ENCODE measurements at regions not wholly inside any gene's neighbourhood (a gene's known extent, or its start where the extent isn't known, plus 50 kb on each side); places are given as distances from the start of the nearest gene placed in this dataset.

GRCh38 chr10:90458571-90458970 lies 399.3 kb downstream of the HTR7 start:
- DNase-seq (ENCODE audit: low read depth in 2 of 2): no peak

DNA sequence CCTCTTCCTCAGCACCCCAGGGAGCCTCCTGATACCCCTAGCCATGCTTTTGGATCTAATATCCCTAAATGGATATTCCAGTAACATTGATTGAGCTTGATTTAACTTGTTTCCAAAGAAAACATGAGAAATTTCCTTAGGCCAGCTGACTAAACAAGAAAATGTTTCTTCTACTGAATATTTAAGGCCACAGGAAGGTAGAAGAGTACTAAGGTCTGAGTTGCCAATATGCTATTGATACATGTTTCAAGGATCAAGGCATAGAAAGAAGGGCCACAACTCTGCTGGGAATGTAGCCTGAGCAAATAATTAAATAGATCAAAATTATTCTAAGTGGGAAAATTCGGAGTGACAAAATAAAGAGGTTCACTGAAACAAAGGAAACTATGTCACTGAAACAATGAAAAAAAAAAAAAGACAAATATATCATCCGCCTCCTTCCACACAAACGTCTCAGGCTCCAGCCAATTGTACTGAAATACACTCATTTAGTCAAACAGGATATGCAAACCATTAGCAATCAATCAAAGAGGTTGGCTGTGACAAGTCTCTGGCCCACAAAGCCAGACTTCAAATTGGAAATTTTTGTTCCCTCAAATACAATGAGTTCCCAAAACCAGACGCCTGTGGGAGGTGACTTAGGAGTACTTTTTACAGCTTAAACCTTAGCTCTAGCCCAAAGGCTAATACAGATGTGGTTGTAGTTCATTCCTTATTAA lies 396.2 kb downstream of the HTR7 start:
- peak in 1 of 2 donors; percentile 14 for DNase-seq (ENCODE audit: low read depth in 2 of 2)

- no peak for DNase-seq (ENCODE audit: low read depth in 2 of 2)
These were observed 394.9 kb downstream of the HTR7 start for GRCh38 chr10:90462749-90463470.

DNA sequence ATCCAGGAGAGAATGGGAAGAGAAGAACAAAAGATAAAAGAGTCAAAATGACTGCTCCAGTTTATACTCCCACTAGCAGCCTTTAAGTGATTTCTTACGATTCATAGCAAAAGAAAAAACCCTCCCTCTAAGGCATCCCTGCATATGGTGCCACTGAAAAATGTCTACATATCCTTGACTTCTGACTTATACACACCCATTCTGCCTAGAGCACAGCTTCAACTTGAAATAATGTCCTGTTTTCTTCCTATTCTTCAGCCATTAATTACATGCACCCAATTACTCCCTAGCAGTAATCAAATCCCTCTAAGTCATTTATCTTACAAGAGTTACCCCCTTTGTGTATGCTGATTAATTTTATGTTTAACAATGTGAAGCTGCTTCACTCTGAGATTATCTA lies 393.5 kb downstream of the HTR7 start:
- no peak for DNase-seq (ENCODE audit: low read depth in 2 of 2)

DNA sequence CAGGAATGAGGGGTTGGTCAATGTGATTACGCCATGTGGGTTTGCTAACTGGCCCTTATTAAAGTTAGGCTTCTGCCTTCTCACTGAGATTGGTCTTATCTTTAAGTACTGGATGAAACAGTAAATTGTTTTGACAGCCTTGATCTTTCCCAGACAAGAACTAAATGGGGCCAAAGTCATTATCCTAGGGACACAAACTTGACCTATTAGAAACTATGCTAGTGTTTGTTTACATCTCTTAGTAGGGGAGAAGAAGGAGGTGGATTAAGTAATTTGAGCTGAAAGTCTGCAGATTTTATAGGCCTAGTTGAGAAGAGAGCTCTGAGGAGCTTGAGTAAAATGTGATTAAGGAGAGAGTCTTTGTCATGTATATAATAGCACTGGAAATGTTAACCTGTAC lies 386.9 kb downstream of the HTR7 start:
- DNase-seq (ENCODE audit: low read depth in 2 of 2): no peak

DNA sequence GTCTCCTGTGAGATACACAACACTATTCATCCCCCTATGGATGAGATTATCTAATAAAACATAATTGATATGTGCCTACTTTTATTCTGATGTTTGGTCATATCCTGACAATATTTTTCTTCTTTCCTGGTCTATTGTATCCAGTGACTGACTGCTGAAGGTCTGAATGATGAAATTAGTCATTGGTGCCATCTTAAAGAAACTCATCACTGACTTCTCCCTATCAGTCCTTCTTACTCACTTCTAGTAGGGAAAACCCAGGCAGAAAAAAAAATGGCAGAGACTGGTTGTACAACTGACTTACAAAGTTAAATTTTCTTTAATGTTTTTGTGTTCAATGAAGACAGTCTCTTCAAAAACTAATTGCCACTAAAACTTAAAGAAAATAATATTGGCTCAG lies 377.4 kb downstream of the HTR7 start:
- no peak for DNase-seq (ENCODE audit: low read depth in 2 of 2)

GRCh38 chr10:90481326-90481923 lies 376.4 kb downstream of the HTR7 start:
- DNase-seq (ENCODE audit: low read depth in 2 of 2): no peak

GRCh38 chr10:90484518-90484917 lies 373.3 kb downstream of the HTR7 start:
- no peak for DNase-seq (ENCODE audit: low read depth in 2 of 2)

DNA sequence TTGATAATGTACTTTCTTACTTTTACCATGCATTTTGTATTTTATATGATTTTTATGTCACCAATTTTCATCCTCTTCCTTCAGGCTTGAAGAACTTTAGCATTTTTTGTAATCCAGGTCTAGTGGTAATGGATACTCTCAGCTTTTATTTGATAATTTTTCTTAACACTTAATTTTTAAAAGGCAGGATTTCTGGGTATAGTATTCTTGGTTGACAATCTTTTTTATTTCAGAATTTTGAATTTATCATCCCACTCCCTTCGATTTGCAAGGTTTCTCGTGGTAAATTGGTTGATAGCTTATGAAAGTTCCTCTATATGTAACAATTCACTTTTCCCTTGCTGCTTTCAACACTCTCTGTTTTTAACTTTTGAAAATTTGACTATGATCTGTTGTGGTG lies 363.7 kb downstream of the HTR7 start:
- no peak for DNase-seq (ENCODE audit: low read depth in 2 of 2)

DNA sequence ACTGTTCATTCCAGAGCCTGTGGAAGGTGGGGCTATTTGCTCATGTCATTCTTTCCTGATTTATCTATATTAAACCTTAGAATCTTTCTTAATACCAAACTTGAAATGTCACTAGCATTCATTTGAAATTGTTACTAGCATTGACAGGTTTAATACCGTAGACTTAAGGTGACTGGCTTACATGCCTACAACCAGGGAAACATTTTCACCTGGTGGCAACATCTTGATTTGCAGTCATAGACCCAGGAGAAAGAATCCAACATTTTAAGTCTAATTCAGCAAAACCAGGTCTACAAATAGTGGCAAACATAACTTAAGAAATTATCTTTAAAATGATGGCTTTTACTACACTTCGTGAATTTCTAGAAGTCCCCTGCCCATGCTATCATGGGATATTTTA lies 353.7 kb downstream of the HTR7 start:
- no peak for DNase-seq (ENCODE audit: low read depth in 2 of 2)

- DNase-seq (ENCODE audit: low read depth in 2 of 2): no peak
These were observed 331.1 kb downstream of the HTR7 start for GRCh38 chr10:90526721-90527120.

- DNase-seq (ENCODE audit: low read depth in 2 of 2): peak in 1 of 2 donors; percentile 15
These were observed 327.3 kb downstream of the HTR7 start for GRCh38 chr10:90530521-90530920.

DNA sequence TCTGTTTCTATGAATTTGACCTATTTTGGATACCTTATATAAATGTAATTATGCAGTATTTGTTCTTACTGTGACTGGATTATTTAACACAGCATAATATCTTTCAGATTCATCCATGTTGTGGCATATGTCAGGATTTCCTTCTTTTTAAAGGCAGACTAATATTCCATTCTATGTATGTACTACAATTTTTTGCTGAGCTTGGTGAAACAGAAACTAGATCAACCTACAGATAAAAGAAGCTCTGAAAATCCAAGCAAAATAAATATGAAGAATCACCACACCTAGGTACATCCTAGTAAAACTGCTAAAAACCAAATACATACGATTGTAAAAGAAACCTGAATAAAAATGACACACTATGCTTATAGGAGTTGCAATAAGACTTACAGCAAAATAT lies 300.5 kb downstream of the HTR7 start:
- DNase-seq (ENCODE audit: low read depth in 2 of 2): no peak

DNA sequence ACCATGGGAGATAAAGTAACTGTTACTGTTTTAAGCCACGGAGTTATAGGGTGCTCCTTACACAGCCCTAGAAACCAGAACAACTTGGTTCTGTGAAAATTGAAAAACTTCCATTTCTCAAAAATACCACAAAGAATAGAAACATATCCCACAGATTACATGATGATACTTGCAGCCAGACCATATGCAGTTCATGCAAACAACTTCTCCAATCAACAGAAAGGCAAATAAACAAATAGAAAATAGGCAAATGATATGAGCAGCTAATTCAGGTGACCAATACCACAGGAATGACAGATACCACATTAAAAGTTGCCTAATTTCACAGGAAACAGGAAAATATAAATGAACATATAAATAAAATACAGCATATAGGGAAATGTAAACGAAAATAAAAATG lies 297.5 kb downstream of the HTR7 start:
- no peak for DNase-seq (ENCODE audit: low read depth in 2 of 2)

GRCh38 chr10:90561666-90562065 lies 296.2 kb downstream of the HTR7 start:
- DNase-seq (ENCODE audit: low read depth in 2 of 2): no peak

GRCh38 chr10:90571481-90572258 lies 286.2 kb downstream of the HTR7 start:
- DNase-seq (ENCODE audit: low read depth in 2 of 2): no peak

DNA sequence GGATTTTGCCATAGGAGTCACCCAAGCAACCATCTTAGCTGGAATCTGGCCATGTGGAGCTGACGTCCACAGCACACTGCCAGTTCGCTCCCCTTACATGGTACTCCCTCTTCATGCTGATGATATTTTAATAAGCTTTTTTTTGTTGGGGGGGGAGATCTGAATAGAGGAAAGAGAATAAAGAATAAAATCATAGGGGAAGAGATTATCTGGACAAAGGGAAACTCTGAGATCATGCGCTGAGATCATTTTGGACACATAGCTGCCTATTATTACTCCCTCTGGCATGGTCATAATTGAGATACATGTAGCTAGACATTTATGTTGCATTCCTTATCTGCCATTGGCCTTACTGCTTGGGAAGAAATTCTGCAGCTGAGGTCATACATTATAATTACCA lies 282.7 kb downstream of the HTR7 start:
- DNase-seq (ENCODE audit: low read depth in 2 of 2): no peak

DNA sequence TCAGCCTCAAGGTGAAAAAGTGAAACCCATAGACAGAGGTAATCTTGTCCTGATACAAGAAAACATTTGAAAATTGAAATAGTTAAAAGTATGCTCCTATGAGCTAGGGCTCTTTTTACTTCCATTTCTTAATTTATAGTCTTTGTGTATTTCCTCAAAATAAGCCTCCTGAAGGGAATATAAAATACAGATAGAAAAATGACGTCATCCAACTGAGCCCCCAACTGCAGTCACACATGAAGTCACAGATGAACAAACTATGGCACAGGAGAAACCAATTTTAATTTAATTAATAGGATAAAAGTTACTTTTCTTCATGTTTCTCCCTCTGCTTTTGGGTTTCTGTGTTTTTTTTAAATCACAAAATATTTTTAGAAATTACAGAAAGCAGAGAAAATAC lies 280.3 kb downstream of the HTR7 start:
- no peak for DNase-seq (ENCODE audit: low read depth in 2 of 2)

DNA sequence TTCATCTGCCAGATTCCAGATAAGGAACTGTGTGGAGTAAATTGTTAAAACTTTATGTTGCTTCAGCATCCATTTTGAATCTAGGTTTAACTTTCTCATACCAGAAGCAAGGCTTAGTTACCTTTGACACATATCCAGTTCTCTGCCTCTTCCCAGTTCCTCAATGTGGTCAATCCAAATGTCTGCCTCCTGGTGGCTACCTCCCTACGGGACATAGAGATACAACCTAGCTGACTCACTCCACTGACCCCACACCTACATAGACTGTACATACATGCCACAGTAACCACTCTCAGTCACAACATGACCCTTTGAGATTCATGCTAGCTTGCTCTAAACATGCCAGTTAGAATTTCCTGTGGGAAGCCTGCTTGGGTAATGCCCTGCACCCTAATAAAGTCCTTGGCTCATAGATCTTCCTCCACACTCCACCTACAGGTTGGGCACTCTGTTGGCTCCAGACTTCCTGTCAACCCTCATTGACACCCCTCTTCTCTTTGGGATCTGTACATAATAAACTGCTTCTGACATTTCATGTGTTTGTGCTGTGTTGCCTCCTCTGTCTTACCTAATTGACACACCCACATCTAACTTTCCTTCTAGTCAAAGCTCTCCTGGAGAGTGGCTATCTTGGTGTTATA lies 278.1 kb downstream of the HTR7 start:
- DNase-seq (ENCODE audit: low read depth in 2 of 2): peak in 1 of 2 donors; percentile 19

GRCh38 chr10:90583416-90583815 lies 274.4 kb downstream of the HTR7 start:
- no peak for DNase-seq (ENCODE audit: low read depth in 2 of 2)

GRCh38 chr10:90587081-90587491 lies 270.8 kb downstream of the HTR7 start:
- DNase-seq (ENCODE audit: low read depth in 2 of 2): no peak

GRCh38 chr10:90587561-90587960 lies 270.3 kb downstream of the HTR7 start:
- no peak for DNase-seq (ENCODE audit: low read depth in 2 of 2)
